ENCODE measurements at regions not wholly inside any gene's neighbourhood (a gene's known extent, or its start where the extent isn't known, plus 50 kb on each side); places are given as distances from the start of the nearest gene placed in this dataset.
"Not testable (repeated sequence)": the region's sequence is repeated elsewhere in the genome, so short reads cannot be mapped to it uniquely, and the experiment has no call there.

DNA sequence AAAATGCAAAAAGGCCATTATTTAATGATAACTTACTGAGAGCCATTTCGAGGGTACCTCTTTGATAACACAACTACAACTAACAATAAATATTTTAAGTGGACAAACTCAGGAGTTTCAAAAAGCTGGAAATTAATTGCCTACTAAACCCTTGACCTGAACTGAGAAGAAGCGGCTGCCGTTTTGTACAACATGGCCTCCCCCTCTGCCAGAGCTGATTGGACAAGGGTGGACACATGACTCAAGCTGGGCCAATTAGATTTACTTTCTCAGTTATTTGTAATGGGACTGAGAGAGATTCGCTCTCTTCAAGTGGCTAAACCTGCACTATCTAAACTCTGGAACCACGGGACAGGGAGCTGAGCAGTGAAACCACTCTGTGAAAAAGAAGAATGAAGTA, 135.9 kb upstream of the SERPINE2 start:
- no peak for DNase-seq (ENCODE audit: low read depth)

DNA sequence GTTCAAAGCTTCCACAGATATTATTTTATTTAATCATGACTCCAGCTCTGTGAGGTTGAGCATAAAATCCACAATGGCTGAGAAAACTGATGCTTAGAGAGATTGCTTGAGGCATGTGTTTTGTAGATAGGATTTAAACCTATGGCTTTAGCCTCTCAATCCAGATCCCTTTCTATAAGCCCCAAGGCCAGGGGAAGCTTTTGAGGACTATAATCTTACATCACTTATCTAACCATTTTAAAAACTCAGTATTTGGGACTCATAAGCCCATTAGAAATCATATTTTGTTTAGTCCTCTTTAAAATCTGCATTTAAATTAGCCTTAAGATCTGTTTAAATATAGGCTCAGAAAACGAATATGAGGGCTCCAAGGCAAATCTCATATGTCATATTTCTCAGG, 135.4 kb upstream of the SERPINE2 start:
- DNase-seq (ENCODE audit: low read depth): no peak

- DNase-seq (ENCODE audit: low read depth): no peak
Measured at GRCh38 chr2:224173933-224174332, 134.8 kb upstream of the SERPINE2 start.

DNA sequence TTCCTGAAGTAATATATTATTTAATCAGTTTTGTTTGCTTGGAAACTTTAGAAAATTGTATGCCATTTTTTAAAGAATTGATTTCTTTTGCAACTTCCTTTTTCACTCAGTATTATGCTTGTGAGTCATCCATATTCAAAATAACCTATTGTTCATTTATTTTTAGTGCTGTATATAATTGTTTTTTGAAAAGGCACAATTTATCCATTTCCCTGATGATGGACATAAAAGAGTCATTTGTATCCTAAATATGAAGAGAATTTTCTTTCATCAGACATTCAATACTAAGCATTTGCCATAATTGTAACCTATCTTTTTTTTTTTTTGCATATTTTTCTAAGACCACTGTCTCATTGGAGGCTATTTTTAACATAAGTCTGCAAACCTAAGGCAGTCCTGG, 134.1 kb upstream of the SERPINE2 start:
- DNase-seq (ENCODE audit: low read depth): no peak

DNA sequence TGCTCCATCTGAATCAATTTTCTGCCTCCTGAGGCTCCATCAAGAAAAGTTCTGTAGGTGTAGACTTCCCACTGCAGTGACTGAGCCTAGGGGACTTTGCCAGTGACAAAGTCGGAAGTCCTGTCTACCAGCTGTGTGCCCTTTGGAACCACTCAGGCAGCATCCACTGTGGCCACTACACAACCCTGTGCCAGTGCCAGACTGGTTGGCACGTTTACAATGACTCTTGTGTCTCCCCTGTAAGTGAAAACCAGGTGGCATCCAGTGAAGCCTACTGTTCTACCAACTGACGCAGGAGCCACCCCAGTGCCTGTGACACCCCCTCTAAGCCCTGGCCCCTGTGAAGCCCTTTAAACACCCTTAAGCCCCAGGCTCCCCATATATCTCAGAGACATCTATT, 132.1 kb upstream of the SERPINE2 start:
- no peak for DNase-seq (ENCODE audit: low read depth)

DNA sequence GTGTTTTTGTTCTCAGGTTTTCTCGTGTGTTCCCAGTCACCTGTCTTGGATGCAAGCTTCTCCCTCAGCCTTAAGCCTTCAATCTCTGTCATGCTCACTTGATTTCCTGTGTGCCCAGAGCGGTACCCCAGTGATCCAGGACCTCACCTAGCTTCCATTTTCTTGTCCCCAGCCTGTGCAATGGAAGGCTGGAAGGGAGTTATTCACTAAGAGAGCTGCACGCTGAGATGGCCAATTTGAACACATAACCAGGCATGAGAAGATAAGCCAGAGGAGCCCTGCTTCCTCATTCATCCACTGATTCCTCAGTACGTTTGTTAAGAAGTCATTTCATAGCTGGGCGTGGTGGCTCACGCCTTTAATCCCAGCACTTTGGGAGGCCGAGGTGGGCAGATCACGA, 130.8 kb upstream of the SERPINE2 start:
- DNase-seq (ENCODE audit: low read depth): no peak

- not testable (repeated sequence) for DNase-seq (ENCODE audit: low read depth)
Measured at GRCh38 chr2:224167781-224168180, 128.7 kb upstream of the SERPINE2 start.

GRCh38 chr2:224166654-224167053, 127.6 kb upstream of the SERPINE2 start:
- DNase-seq (ENCODE audit: low read depth): no peak

GRCh38 chr2:224165901-224166319, 126.8 kb upstream of the SERPINE2 start:
- peak; percentile 25 for DNase-seq (ENCODE audit: low read depth)

DNA sequence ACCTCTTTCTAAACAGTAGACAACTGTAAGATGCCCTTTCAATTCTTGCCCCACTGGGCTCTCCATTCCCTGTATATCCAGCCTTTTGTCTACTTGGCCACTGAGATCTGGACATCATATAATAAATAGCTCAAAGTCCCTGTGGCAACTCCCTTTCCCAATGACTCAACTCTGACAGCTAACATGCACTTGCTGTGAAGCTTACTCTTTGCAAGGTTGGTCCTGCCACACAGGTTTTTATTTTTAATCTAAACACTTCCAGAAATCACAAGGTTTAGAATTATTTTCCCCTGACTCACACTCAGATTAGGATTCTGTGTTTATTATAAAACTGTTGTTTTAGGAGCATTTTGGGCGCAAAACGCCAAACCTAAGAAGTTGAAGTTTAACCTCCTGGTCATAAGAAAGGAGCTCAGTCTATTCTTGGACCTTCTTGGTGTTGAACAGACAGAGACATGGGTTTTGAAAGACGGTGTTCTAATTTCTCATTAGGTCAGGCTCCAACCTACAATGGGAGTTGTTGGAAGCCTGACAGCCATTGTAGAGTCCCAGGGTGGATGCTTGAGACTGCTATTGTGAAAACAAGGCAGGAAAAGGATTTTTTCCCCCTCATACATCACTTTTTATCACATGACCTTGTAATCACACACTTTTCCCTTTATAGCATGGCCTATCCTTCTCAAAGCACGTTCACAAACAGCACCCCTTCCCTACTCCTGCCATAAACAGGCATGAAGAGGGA, 124.7 kb upstream of the SERPINE2 start:
- no peak for DNase-seq (ENCODE audit: low read depth)

- DNase-seq (ENCODE audit: low read depth): peak; percentile 38
Measured at GRCh38 chr2:224162122-224162521, 123.0 kb upstream of the SERPINE2 start.

DNA sequence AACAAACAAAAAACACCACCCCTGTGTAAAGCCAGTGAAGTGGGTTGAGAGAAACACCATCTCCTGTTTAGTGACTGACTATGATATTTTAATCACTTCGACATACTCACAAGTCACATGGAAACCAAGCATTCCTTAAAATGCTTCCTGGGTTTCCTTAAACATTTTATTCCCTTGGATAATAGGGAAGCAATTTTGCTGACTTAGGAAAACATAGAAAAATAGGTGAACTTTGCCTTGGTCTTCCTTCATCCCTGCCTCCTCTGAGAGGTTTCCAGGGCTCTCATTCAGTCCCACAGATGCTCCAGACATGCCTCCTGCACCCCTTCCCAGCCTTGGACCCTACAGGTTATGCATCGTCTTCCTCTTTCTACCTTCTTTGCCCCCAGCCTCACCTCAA, 122.6 kb upstream of the SERPINE2 start:
- no peak for DNase-seq (ENCODE audit: low read depth)

- no peak for DNase-seq (ENCODE audit: low read depth)
Measured at GRCh38 chr2:224160917-224161316, 121.8 kb upstream of the SERPINE2 start.

DNA sequence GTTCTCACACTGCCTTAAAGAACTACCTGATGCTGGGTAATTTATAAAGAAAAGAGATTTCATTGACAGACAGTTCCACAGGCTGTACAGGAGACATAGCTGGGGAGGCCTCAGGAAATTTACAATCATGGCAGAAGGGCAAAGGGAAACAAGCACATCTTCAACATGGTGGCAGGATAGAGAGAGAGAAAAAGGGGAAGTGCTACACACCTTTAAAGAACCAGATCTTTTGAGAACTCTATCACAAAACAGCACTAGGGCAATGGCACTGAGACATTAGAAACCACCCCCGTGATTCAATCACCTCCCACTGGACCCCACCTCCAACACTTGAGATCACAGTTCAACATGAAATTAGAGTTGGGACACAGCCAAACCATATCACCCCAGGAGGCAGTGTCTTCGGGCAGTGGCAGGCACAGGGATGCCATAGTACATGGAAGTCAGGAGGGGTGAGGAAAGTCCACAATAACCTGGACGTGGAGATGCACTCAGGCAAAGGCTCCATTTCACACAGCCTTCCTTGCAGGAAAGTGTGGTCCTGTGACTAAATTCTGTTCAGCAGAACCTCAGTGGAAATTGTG, 120.4 kb upstream of the SERPINE2 start:
- DNase-seq (ENCODE audit: low read depth): no peak

DNA sequence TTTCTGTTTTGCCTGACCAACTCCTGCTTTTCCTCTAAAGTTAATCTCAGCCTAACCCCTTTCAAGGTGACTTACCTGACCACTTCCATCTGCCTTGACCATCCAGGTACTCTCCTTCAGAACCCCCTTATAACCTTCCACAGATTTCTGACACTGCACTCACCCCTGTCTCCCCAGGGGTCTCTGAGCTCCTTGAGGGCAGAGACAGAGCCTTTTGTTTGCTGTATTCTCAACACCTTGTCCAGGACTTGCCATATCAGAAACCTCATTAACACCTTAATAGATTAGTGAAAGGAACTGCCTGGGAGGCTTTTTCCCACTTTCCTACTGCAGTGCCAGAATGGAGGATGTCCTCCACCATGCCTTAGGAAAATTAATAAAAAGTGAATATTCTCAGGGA, 119.7 kb upstream of the SERPINE2 start:
- DNase-seq (ENCODE audit: low read depth): no peak

DNA sequence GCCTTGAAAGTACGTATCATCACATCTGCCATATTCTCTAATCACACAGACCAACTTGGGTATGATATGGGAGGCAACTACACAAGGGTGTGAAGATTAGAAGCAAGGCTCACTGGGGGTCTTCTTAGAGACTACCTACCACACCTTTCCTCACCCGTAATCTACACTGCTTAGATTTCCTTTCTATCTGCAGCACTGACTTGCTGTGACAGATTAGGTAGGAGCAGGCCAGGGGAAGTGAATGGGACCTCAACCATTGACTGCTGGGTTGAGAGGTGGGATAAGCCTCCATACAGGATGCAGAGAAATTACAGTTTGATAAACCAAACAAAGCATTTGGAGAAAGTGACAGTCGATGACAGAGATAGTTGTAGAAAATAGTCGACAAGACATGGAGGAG, 119.0 kb upstream of the SERPINE2 start:
- DNase-seq (ENCODE audit: low read depth): no peak

- DNase-seq (ENCODE audit: low read depth): no peak
Measured at GRCh38 chr2:224157655-224158054, 118.6 kb upstream of the SERPINE2 start.

- DNase-seq (ENCODE audit: low read depth): no peak
Measured at GRCh38 chr2:224156436-224156835, 117.3 kb upstream of the SERPINE2 start.

GRCh38 chr2:224155896-224156295, 116.8 kb upstream of the SERPINE2 start:
- no peak for DNase-seq (ENCODE audit: low read depth)

DNA sequence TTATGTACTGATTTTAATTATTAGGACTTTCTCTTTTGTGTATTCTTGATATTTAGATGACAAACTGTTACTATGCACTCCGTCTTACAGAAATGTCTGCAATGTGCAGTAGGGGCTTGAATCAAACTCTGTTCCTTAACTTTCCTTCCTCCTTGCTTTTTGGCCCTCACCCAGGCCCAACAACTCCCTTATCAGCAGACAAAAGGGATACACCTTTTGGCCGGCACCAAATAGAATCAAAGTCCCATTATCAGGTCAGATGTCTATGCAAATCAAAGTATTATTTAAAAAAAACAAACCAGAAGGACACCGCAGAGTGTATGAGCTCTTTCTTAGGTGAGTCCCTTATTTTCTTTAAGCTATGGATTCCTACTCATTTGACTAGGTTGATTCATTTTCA, 116.3 kb upstream of the SERPINE2 start:
- no peak for DNase-seq (ENCODE audit: low read depth)

- DNase-seq (ENCODE audit: low read depth): no peak
Measured at GRCh38 chr2:224151680-224152310, 112.7 kb upstream of the SERPINE2 start.

GRCh38 chr2:224151161-224151560, 112.1 kb upstream of the SERPINE2 start:
- DNase-seq (ENCODE audit: low read depth): no peak

- DNase-seq (ENCODE audit: low read depth): not testable (repeated sequence)
Measured at GRCh38 chr2:224148058-224148457, 109.0 kb upstream of the SERPINE2 start.

DNA sequence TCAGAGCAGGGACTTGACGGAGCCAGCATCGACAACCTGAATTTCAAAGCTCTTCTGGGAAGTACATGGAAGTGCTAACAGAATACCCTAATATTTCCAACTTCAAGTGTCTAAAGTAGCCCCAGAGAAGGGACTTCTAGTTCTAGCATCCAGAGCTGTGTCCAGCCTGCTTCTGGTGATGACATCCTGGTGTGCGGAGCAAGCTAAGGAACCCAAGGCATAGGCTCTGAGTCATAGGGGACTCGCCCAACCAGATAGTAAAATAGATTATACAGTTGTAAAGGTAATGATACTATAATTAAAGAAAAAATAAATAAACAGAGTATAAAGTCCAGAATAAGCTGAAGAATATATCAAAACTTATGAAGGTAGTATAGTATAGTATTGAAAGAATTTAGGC, 108.1 kb upstream of the SERPINE2 start:
- no peak for DNase-seq (ENCODE audit: low read depth)
